HCT116 (cell line): ENCODE measurements at regions not wholly inside any gene's neighbourhood (a gene's known extent, or its start where the extent isn't known, plus 50 kb on each side); places are given as distances from the start of the nearest gene placed in this dataset.

Experiments used
- ATAC-seq: fragments of 200-7000 bp; cut with Tn5 transposase; 2 replicates; pipeline ENCODE4 v1.9.1; 2020; ENCODE audit warnings: mild to moderate bottlenecking, moderate library complexity
- BruUV-seq: library from RNA; stranded (reverse); fragments of 400-500 nt; replicated peaks from 2 replicates; lab custom pipeline; 2021; lab: Mats Ljungman, UMichigan
- CTCF ChIA-PET: fragments of 300-600 bp; sonication (Branson Sonifier 250); formaldehyde crosslinking; loops from one replicate; lab custom pipeline; 2021; ENCODE audit warnings: antibody characterized with exemption; lab: Charles Lee
- POLR2A ChIA-PET: fragments of 300-600, 350-600 bp; sonication (Branson Sonifier 250); formaldehyde crosslinking; loops from one replicate; lab custom pipeline; 2021; ENCODE audit warnings: antibody characterized with exemption; lab: Charles Lee
- RAD21 ChIA-PET, 2 experiments: fragments of 300-600 bp; sonication (Branson Sonifier 250); formaldehyde crosslinking; loops; one replicate each; lab custom pipeline; 2023; ENCODE audit warnings: low total read pairs in 2 of 2; ENCODE audit not compliant: uncharacterized antibody in 2 of 2, unreplicated experiment in 2 of 2, low non-redundant PET in 1 of 2; lab: Charles Lee
- DNase-seq: peaks from one replicate; pipeline ENCODE4 v3.0.0-alpha.2; 2010; ENCODE audit warnings: low read depth, low spot score
- H2AFZ ChIP-seq: fragments of 200-600 bp; shearing (Covaris generic), sonication (generic); 2 replicates; pipeline ENCODE4 v1.6.1; 2017; ENCODE audit warnings: low read depth, mixed run types, mixed read lengths, antibody characterized with exemption, low read length; ENCODE audit not compliant: poor library complexity, severe bottlenecking
- H3K27ac ChIP-seq: 2 replicates; pipeline ENCODE4 v1.5.1; 2012; ENCODE audit warnings: low read depth, low read length
- H3K27me3 ChIP-seq: fragments of 200-600 bp; sonication (generic); 2 replicates; pipeline ENCODE4 v1.6.1; 2016; ENCODE audit warnings: mixed run types, low read length, mixed read lengths; ENCODE audit not compliant: insufficient read depth
- H3K36me3 ChIP-seq, 2 experiments: fragments of 200-500 bp in 1 of 2; fragments of 200-600 bp in 1 of 2; sonication (Bioruptor generic) in 1 of 2; sonication (generic) in 1 of 2; 2 replicates each; pipeline versions ENCODE4 v1.5.1 to v1.6.1; 2014 to 2016; ENCODE audit warnings: low read length in 2 of 2, inconsistent platforms in 1 of 2, mixed read lengths in 1 of 2, mixed run types in 1 of 2; ENCODE audit not compliant: insufficient read depth in 2 of 2, control insufficient read depth in 1 of 2
- H3K4me1 ChIP-seq, 2 experiments: fragments of 200-600 bp in 1 of 2; sonication (generic) in 1 of 2; 2 replicates each; pipeline versions ENCODE4 v1.5.1 to v1.6.1; 2012 to 2017; ENCODE audit warnings: low read length in 2 of 2, inconsistent platforms in 1 of 2, mild to moderate bottlenecking in 1 of 2, mixed read lengths in 1 of 2, mixed run types in 1 of 2, moderate library complexity in 1 of 2; ENCODE audit not compliant: insufficient read depth in 2 of 2, control insufficient read depth in 1 of 2
- H3K4me2 ChIP-seq: fragments of 200-600 bp; sonication (generic); 2 replicates; pipeline ENCODE4 v1.6.1; 2017; ENCODE audit warnings: mixed run types, low read length, mixed read lengths
- H3K4me3 ChIP-seq, 2 experiments: fragments of 200-600 bp in 1 of 2; sonication (generic) in 1 of 2; replicated peaks in 1 of 2; 2 replicates each; pipeline ENCODE4 v1.5.1; 2011 to 2016; ENCODE audit warnings: low read length in 2 of 2, control low read depth in 1 of 2, low read depth in 1 of 2, mild to moderate bottlenecking in 1 of 2, mixed read lengths in 1 of 2, mixed run types in 1 of 2
- H3K79me2 ChIP-seq: fragments of 200-600 bp; sonication (generic); 2 replicates; pipeline ENCODE4 v1.6.1; 2017; ENCODE audit warnings: mild to moderate bottlenecking, mixed run types, low read length, moderate library complexity, mixed read lengths; ENCODE audit not compliant: insufficient read depth
- H3K9ac ChIP-seq: fragments of 200-600 bp; sonication (generic); 2 replicates; pipeline ENCODE4 v1.6.1; 2016; ENCODE audit warnings: low read length, mixed read lengths
- H3K9me2 ChIP-seq: fragments of 200-600 bp; sonication (generic), shearing (Covaris generic); 2 replicates; pipeline ENCODE4 v1.6.1; 2017; ENCODE audit warnings: mixed run types, mild to moderate bottlenecking, moderate library complexity; ENCODE audit not compliant: insufficient read depth
- H3K9me3 ChIP-seq, 2 experiments: fragments of 200-500 bp in 1 of 2; fragments of 200-600 bp in 1 of 2; sonication (Bioruptor generic) in 1 of 2; sonication (generic) in 1 of 2; 2 replicates each; pipeline ENCODE4 v1.6.1; 2014 to 2017; ENCODE audit warnings: low read length in 2 of 2, mixed read lengths in 2 of 2, inconsistent platforms in 1 of 2, low read depth in 1 of 2, mild to moderate bottlenecking in 1 of 2, mixed run types in 1 of 2, moderate library complexity in 1 of 2; ENCODE audit not compliant: control insufficient read depth in 1 of 2, insufficient read depth in 1 of 2
- H4K20me1 ChIP-seq: fragments of 200-600 bp; sonication (generic), shearing (Covaris generic); 2 replicates; pipeline ENCODE4 v1.6.1; 2017; ENCODE audit warnings: mixed run types, mild to moderate bottlenecking, moderate library complexity; ENCODE audit not compliant: insufficient read depth
- ATF3 ChIP-seq: IDR thresholded peaks from 2 replicates; pipeline ENCODE4 v1.6.1; 2012
- CBX3 ChIP-seq: IDR thresholded peaks from 2 replicates; pipeline ENCODE4 v1.6.1; 2012; ENCODE audit warnings: low read depth
- CEBPB ChIP-seq: IDR thresholded peaks from 2 replicates; pipeline ENCODE4 v1.6.1; 2012; ENCODE audit warnings: low read depth
- CTCF ChIP-seq, 3 experiments: fragments of 200-600 bp in 1 of 3; sonication (generic) in 1 of 3; IDR thresholded peaks in 2 of 3; conservative IDR thresholded peaks in 1 of 3; 2 replicates each; pipeline ENCODE4 v1.5.1; 2012 to 2017; ENCODE audit warnings: low read depth in 2 of 3, low read length in 2 of 3, antibody characterized with exemption in 1 of 3, borderline replicate concordance in 1 of 3, control low read depth in 1 of 3, mild to moderate bottlenecking in 1 of 3, mixed read lengths in 1 of 3, mixed run types in 1 of 3, moderate library complexity in 1 of 3; ENCODE audit not compliant: insufficient read depth in 1 of 3
- EGR1 ChIP-seq: IDR thresholded peaks from 2 replicates; pipeline ENCODE4 v1.6.1; 2012; ENCODE audit warnings: low read depth
- EZH2 ChIP-seq: fragments of 200-600 bp; sonication (generic); IDR thresholded peaks from 2 replicates; pipeline ENCODE4 v1.6.1; 2017; ENCODE audit warnings: antibody characterized with exemption, mixed run types
- EZH2phosphoT487 ChIP-seq: fragments of 200-600 bp; IDR thresholded peaks from 2 replicates; pipeline ENCODE4 v1.6.1; 2018; ENCODE audit warnings: antibody characterized with exemption, borderline replicate concordance
- FOSL1 ChIP-seq: IDR thresholded peaks from 2 replicates; pipeline ENCODE4 v1.6.1; 2012; ENCODE audit warnings: low read depth
- JUND ChIP-seq: IDR thresholded peaks from 2 replicates; pipeline ENCODE4 v1.6.1; 2012
- MAX ChIP-seq: IDR thresholded peaks from 2 replicates; pipeline ENCODE4 v1.6.1; 2012
- RAD21 ChIP-seq: IDR thresholded peaks from 2 replicates; pipeline ENCODE4 v1.6.1; 2012; ENCODE audit warnings: low read depth, mild to moderate bottlenecking
- REST ChIP-seq: IDR thresholded peaks from 2 replicates; pipeline ENCODE4 v1.6.1; 2012; ENCODE audit warnings: low read depth
- SIN3A ChIP-seq: IDR thresholded peaks from 2 replicates; pipeline ENCODE4 v1.6.1; 2012; ENCODE audit warnings: low read depth
- SRF ChIP-seq: IDR thresholded peaks from 2 replicates; pipeline ENCODE4 v1.6.1; 2012; ENCODE audit warnings: low read depth
- TCF7L2 ChIP-seq: IDR thresholded peaks from 2 replicates; pipeline ENCODE4 v1.7.0; 2011; ENCODE audit warnings: borderline replicate concordance, inconsistent platforms; ENCODE audit not compliant: insufficient read depth, insufficient read length; ENCODE audit errors: extremely low read depth
- YY1 ChIP-seq: IDR thresholded peaks from 2 replicates; pipeline ENCODE4 v1.6.1; 2011; ENCODE audit warnings: low read length, low read depth, moderate library complexity, mild to moderate bottlenecking; ENCODE audit not compliant: insufficient replicate concordance; ENCODE audit errors: extremely low read depth
- intact Hi-C: fragments of 100-400 bp; cut with micrococcal nuclease; formaldehyde crosslinking; loops from 2 replicates; pipeline ENCODE4 v1.10.0; 2022

GRCh38 chr17:33529816-33530215, 236.7 kb upstream of the ASIC2 start:
- H3K4me3 ChIP-seq, result no peak overlapping the region
- H2AFZ ChIP-seq, result no peak overlapping the region
- no peak overlapping the region for H3K9ac ChIP-seq
- no peak overlapping the region for H3K4me2 ChIP-seq
- no peaks in the 10 kb centered on the region for H4K20me1 ChIP-seq
- ChIA-PET RAD21 (no interaction called here), POLR2A (no interaction called here), CTCF (no interaction called here)
- no TSS peak for BruUV-seq
- no peaks in the 10 kb centered on the region for H3K9me2 ChIP-seq
- intact Hi-C loops, result no loop called here
- H3K36me3 ChIP-seq, result no peaks in the 10 kb centered on the region
- H3K9me3 ChIP-seq, result peaks cover 0 to 11% of the 10 kb centered on the region in 2 experiments; a peak in 2 of 4 replicates
- H3K4me1 ChIP-seq, result no peaks in the 10 kb centered on the region
- H3K27me3 ChIP-seq, result no peaks in the 10 kb centered on the region
- no peak for ATAC-seq
- no peak for DNase-seq
- no peak overlapping the region for H3K27ac ChIP-seq
- TF ChIP-seq ATF3 (no peak), CEBPB (no peak), CBX3 (no peak), SIN3A (no peak)
- no peaks in the 10 kb centered on the region for H3K79me2 ChIP-seq

GRCh38 chr17:33531311-33531710, 238.2 kb upstream of the ASIC2 start:
- no peak for ATAC-seq
- no peak overlapping the region for H2AFZ ChIP-seq
- H3K4me1 ChIP-seq, result no peaks in the 10 kb centered on the region
- H3K9me3 ChIP-seq, result peaks cover 0 to 11% of the 10 kb centered on the region in 2 experiments; a peak in 2 of 4 replicates
- no TSS peak for BruUV-seq
- H3K79me2 ChIP-seq, result no peaks in the 10 kb centered on the region
- no peak for DNase-seq
- no peak overlapping the region for H3K27ac ChIP-seq
- H3K9ac ChIP-seq, result no peak overlapping the region
- H3K36me3 ChIP-seq, result no peaks in the 10 kb centered on the region
- H3K4me3 ChIP-seq, result no peak overlapping the region
- POLR2A ChIA-PET, result no interaction called here
- CTCF ChIA-PET, result no interaction called here
- H3K4me2 ChIP-seq, result no peak overlapping the region
- RAD21 ChIA-PET, result no interaction called here
- H3K27me3 ChIP-seq, result no peaks in the 10 kb centered on the region
- H3K9me2 ChIP-seq, result no peaks in the 10 kb centered on the region
- intact Hi-C loops, result no loop called here
- no peaks in the 10 kb centered on the region for H4K20me1 ChIP-seq
- no peak for TF ChIP-seq ATF3
- no peak for TF ChIP-seq MAX
- no peak for TF ChIP-seq FOSL1
- TF ChIP-seq TCF7L2, result no peak
- no peak for TF ChIP-seq CBX3
- TF ChIP-seq SRF, result no peak
- TF ChIP-seq EZH2phosphoT487, result no peak
- TF ChIP-seq JUND, result no peak
- no peak for TF ChIP-seq EGR1
- TF ChIP-seq CEBPB, result no peak
- TF ChIP-seq RAD21, result no peak
- no peak for TF ChIP-seq EZH2
- TF ChIP-seq CTCF (IDR thresholded peaks at IDR 0.05 in 2 of 3, conservative IDR thresholded peaks at IDR 0.05 in 1 of 3; ENCODE audit: borderline replicate concordance in 1 of 3, insufficient read depth in 1 of 3, low read depth in 2 of 3, low read length in 2 of 3), result no peak
- TF ChIP-seq REST, result no peak
- TF ChIP-seq YY1, result no peak
